ENCODE measurements at regions not wholly inside any gene's neighbourhood (a gene's known extent, or its start where the extent isn't known, plus 50 kb on each side); places are given as distances from the start of the nearest gene placed in this dataset.

- DNase-seq = no peak
- intact Hi-C loops (cut with DNase I, micrococcal nuclease) = no loop called here
- ChIA-PET CTCF (interaction anchor here (0.5 kb wide), 1 partner anchor 306 kb away, joined by 3 read pairs; no protein-coding TSS in a partner anchor), POLR2A (interaction anchor here (0.5 kb wide), 1 partner anchor 1231 kb away, joined by 3 read pairs; no protein-coding TSS in a partner anchor)
- no peak for ATAC-seq
- peaks cover 17% of the 10 kb centered on the region for H3K27me3 Mint-ChIP-seq
- H3K36me3 Mint-ChIP-seq (ENCODE audit: low read depth) = no peaks in the 10 kb centered on the region
- H3K4me1 Mint-ChIP-seq = no peaks in the 10 kb centered on the region
- H3K4me3 Mint-ChIP-seq = no peak overlapping the region
- no peak overlapping the region for H3K27ac Mint-ChIP-seq
- H3K9me3 Mint-ChIP-seq (ENCODE audit: low read depth) = no peaks in the 10 kb centered on the region
Observed at GRCh38 chr14:87879389-87879788, 113.6 kb downstream of the GALC start.

GRCh38 chr14:87878959-87879358 is 114.0 kb downstream of the GALC start:
- CTCF ChIA-PET = no interaction called here

GRCh38 chr14:87877877-87878276 is 115.1 kb downstream of the GALC start:
- H3K9me3 Mint-ChIP-seq (ENCODE audit: low read depth) = no peaks in the 10 kb centered on the region
- H3K36me3 Mint-ChIP-seq (ENCODE audit: low read depth) = no peaks in the 10 kb centered on the region
- no peaks in the 10 kb centered on the region for H3K4me1 Mint-ChIP-seq
- ChIA-PET POLR2A (no interaction called here), CTCF (interaction anchor here (0.6 to 0.7 kb wide), 3 partner anchors 49 to 291 kb away, joined by 3 to 4 read pairs (median 3); no protein-coding TSS in a partner anchor)
- H3K27me3 Mint-ChIP-seq = peaks cover 16% of the 10 kb centered on the region
- intact Hi-C loops (cut with DNase I, micrococcal nuclease) = no loop called here
- H3K4me3 Mint-ChIP-seq = no peak overlapping the region
- DNase-seq (no peak), ATAC-seq (no peak)
- H3K27ac Mint-ChIP-seq = no peak overlapping the region

More at GRCh38 chr14:87878959-87879358, 114.0 kb downstream of the GALC start:
- POLR2A ChIA-PET = no interaction called here
- no peaks in the 10 kb centered on the region for H3K9me3 Mint-ChIP-seq (ENCODE audit: low read depth)
- no peak overlapping the region for H3K27ac Mint-ChIP-seq
- ATAC-seq (no peak), DNase-seq (no peak)
- H3K27me3 Mint-ChIP-seq = peaks cover 17% of the 10 kb centered on the region
- no peaks in the 10 kb centered on the region for H3K4me1 Mint-ChIP-seq
- intact Hi-C loops (cut with DNase I, micrococcal nuclease) = no loop called here
- no peaks in the 10 kb centered on the region for H3K36me3 Mint-ChIP-seq (ENCODE audit: low read depth)
- no peak overlapping the region for H3K4me3 Mint-ChIP-seq

- no peak overlapping the region for H3K4me3 Mint-ChIP-seq
- intact Hi-C loops (cut with DNase I, micrococcal nuclease) = no loop called here
- POLR2A ChIA-PET = no interaction called here
- no peaks in the 10 kb centered on the region for H3K9me3 Mint-ChIP-seq (ENCODE audit: low read depth)
- ATAC-seq (no peak), DNase-seq (no peak)
- no peak overlapping the region for H3K27ac Mint-ChIP-seq
- CTCF ChIA-PET = interaction anchor here (0.9 kb wide), 1 partner anchor 38 kb away, joined by 3 read pairs; no protein-coding TSS in a partner anchor
- H3K36me3 Mint-ChIP-seq (ENCODE audit: low read depth) = no peaks in the 10 kb centered on the region
- peaks cover 4% of the 10 kb centered on the region for H3K4me1 Mint-ChIP-seq
- H3K27me3 Mint-ChIP-seq = peaks cover 12% of the 10 kb centered on the region
Observed at GRCh38 chr14:87874676-87875075, 118.3 kb downstream of the GALC start.

GRCh38 chr14:87873741-87874140 is 119.2 kb downstream of the GALC start:
- intact Hi-C loops (cut with DNase I, micrococcal nuclease) = no loop called here
- H3K9me3 Mint-ChIP-seq (ENCODE audit: low read depth) = no peaks in the 10 kb centered on the region
- CTCF ChIA-PET = interaction anchor here (0.9 kb wide), 1 partner anchor 39 kb away, joined by 3 read pairs; no protein-coding TSS in a partner anchor
- ATAC-seq = no peak
- H3K27me3 Mint-ChIP-seq = peaks cover 12% of the 10 kb centered on the region
- H3K4me1 Mint-ChIP-seq = peaks cover 7% of the 10 kb centered on the region
- H3K36me3 Mint-ChIP-seq (ENCODE audit: low read depth) = no peaks in the 10 kb centered on the region
- no peak overlapping the region for H3K27ac Mint-ChIP-seq
- POLR2A ChIA-PET = no interaction called here
- no peak overlapping the region for H3K4me3 Mint-ChIP-seq
- no peak for DNase-seq

GRCh38 chr14:87869619-87870583 is 123.1 kb downstream of the GALC start:
- ATAC-seq (peak; percentile 93), DNase-seq (no peak)
- Mint-ChIP-seq H3K4me3 (no peak overlapping the region), H3K4me1 (peaks cover 7% of the 10 kb centered on the region), H3K27me3 (peaks cover 13% of the 10 kb centered on the region), H3K9me3 (ENCODE audit: low read depth) (no peaks in the 10 kb centered on the region), H3K36me3 (ENCODE audit: low read depth) (no peaks in the 10 kb centered on the region), H3K27ac (no peak overlapping the region)
- ChIA-PET CTCF (no interaction called here), POLR2A (no interaction called here)
- intact Hi-C loops (cut with DNase I, micrococcal nuclease) = no loop called here

GRCh38 chr14:87868920-87869319 is 124.1 kb downstream of the GALC start:
- intact Hi-C loops (cut with DNase I, micrococcal nuclease) = no loop called here
- ChIA-PET CTCF (no interaction called here), POLR2A (no interaction called here)
- Mint-ChIP-seq H3K4me1 (peaks cover 7% of the 10 kb centered on the region), H3K4me3 (no peak overlapping the region), H3K36me3 (ENCODE audit: low read depth) (no peaks in the 10 kb centered on the region), H3K9me3 (ENCODE audit: low read depth) (no peaks in the 10 kb centered on the region), H3K27ac (no peak overlapping the region), H3K27me3 (peaks cover 13% of the 10 kb centered on the region)
- ATAC-seq (no peak), DNase-seq (no peak)

- H3K36me3 Mint-ChIP-seq (ENCODE audit: low read depth) = no peaks in the 10 kb centered on the region
- H3K9me3 Mint-ChIP-seq (ENCODE audit: low read depth) = no peaks in the 10 kb centered on the region
- H3K4me3 Mint-ChIP-seq = no peak overlapping the region
- no peak overlapping the region for H3K27ac Mint-ChIP-seq
- DNase-seq (no peak), ATAC-seq (no peak)
- ChIA-PET POLR2A (no interaction called here), CTCF (interaction anchor here (1.3 kb wide), 1 partner anchor 61 kb away, joined by 4 read pairs; no protein-coding TSS in a partner anchor)
- H3K27me3 Mint-ChIP-seq = peaks cover 5% of the 10 kb centered on the region
- intact Hi-C loops (cut with DNase I, micrococcal nuclease) = no loop called here
- H3K4me1 Mint-ChIP-seq = peaks cover 7% of the 10 kb centered on the region
Observed at GRCh38 chr14:87866116-87866515, 126.9 kb downstream of the GALC start.

- CTCF ChIA-PET = no interaction called here
- DNase-seq = no peak
- H3K4me3 Mint-ChIP-seq = no peak overlapping the region
- H3K27ac Mint-ChIP-seq = no peak overlapping the region
- intact Hi-C loops (cut with DNase I, micrococcal nuclease) = no loop called here
- POLR2A ChIA-PET = no interaction called here
- peaks cover 3% of the 10 kb centered on the region for H3K4me1 Mint-ChIP-seq
- no peaks in the 10 kb centered on the region for H3K36me3 Mint-ChIP-seq (ENCODE audit: low read depth)
- no peak for ATAC-seq
- H3K27me3 Mint-ChIP-seq = peaks cover 2% of the 10 kb centered on the region
- no peaks in the 10 kb centered on the region for H3K9me3 Mint-ChIP-seq (ENCODE audit: low read depth)
Observed at GRCh38 chr14:87864356-87865270, 128.4 kb downstream of the GALC start.

- H3K4me3 Mint-ChIP-seq = no peak overlapping the region
- ChIA-PET CTCF (no interaction called here), POLR2A (no interaction called here)
- H3K4me1 Mint-ChIP-seq = no peaks in the 10 kb centered on the region
- H3K27ac Mint-ChIP-seq = no peak overlapping the region
- DNase-seq = no peak
- intact Hi-C loops (cut with DNase I, micrococcal nuclease) = no loop called here
- ATAC-seq = no peak
- H3K36me3 Mint-ChIP-seq (ENCODE audit: low read depth) = no peaks in the 10 kb centered on the region
- H3K27me3 Mint-ChIP-seq = no peaks in the 10 kb centered on the region
- no peaks in the 10 kb centered on the region for H3K9me3 Mint-ChIP-seq (ENCODE audit: low read depth)
Observed at GRCh38 chr14:87863047-87863446, 129.9 kb downstream of the GALC start.

- ChIA-PET POLR2A (no interaction called here), CTCF (no interaction called here)
- no peaks in the 10 kb centered on the region for H3K4me1 Mint-ChIP-seq
- intact Hi-C loops (cut with DNase I, micrococcal nuclease) = no loop called here
- no peaks in the 10 kb centered on the region for H3K9me3 Mint-ChIP-seq (ENCODE audit: low read depth)
- H3K27me3 Mint-ChIP-seq = peaks cover 17% of the 10 kb centered on the region
- no peak overlapping the region for H3K27ac Mint-ChIP-seq
- ATAC-seq = no peak
- H3K36me3 Mint-ChIP-seq (ENCODE audit: low read depth) = no peaks in the 10 kb centered on the region
- no peak for DNase-seq
- H3K4me3 Mint-ChIP-seq = no peak overlapping the region
Observed at GRCh38 chr14:87852107-87852506, 140.9 kb downstream of the GALC start.
